Neural crest cell (in vitro differentiated cells): ENCODE measurements at regions not wholly inside any gene's neighbourhood (a gene's known extent, or its start where the extent isn't known, plus 50 kb on each side); places are given as distances from the start of the nearest gene placed in this dataset.

ENCODE experiments used
- DNase-seq: peaks from one replicate; pipeline ENCODE4 v3.0.0; 2021; ENCODE audit warnings: low read depth, mixed read lengths, low spot score
- H3K27ac Mint-ChIP-seq: one replicate; pipeline ENCODE4 v1.8.0; 2021; ENCODE audit warnings: mild to moderate bottlenecking, mixed read lengths; ENCODE audit not compliant: unreplicated experiment
- H3K27me3 Mint-ChIP-seq: 2 replicates; pipeline ENCODE4 v1.8.0; 2021; ENCODE audit warnings: low read depth, mild to moderate bottlenecking, mixed read lengths
- H3K36me3 Mint-ChIP-seq: 2 replicates; pipeline ENCODE4 v1.8.0; 2021; ENCODE audit warnings: low read depth, mild to moderate bottlenecking, mixed read lengths
- H3K4me1 Mint-ChIP-seq: 2 replicates; pipeline ENCODE4 v1.8.0; 2021; ENCODE audit warnings: mixed read lengths
- H3K4me3 Mint-ChIP-seq: one replicate; pipeline ENCODE4 v1.8.0; 2021; ENCODE audit warnings: mild to moderate bottlenecking, mixed read lengths
- H3K9me3 Mint-ChIP-seq: 2 replicates; pipeline ENCODE4 v1.8.0; 2021; ENCODE audit warnings: mixed read lengths
- CTCF ChIP-seq: fragments of 200-600 bp; sonication (generic); conservative IDR thresholded peaks from 2 replicates; pipeline ENCODE4 v1.5.0; 2021; ENCODE audit warnings: antibody characterized with exemption, mild to moderate bottlenecking

GRCh38 chr6:118401325-118401975 lies 146.6 kb upstream of the PLN start:
- Mint-ChIP-seq H3K27ac (no peak overlapping the region), H3K27me3 (no peaks in the 10 kb centered on the region), H3K36me3 (peaks cover 2% of the 10 kb centered on the region), H3K4me3 (no peak overlapping the region), H3K4me1 (peaks cover 4% of the 10 kb centered on the region), H3K9me3 (peaks cover 5% of the 10 kb centered on the region)
- no peak for DNase-seq
- no peak for TF ChIP-seq CTCF

- Mint-ChIP-seq H3K27ac (no peak overlapping the region), H3K9me3 (peaks cover 5% of the 10 kb centered on the region), H3K4me3 (no peak overlapping the region), H3K27me3 (no peaks in the 10 kb centered on the region), H3K36me3 (peaks cover 2% of the 10 kb centered on the region), H3K4me1 (peaks cover 4% of the 10 kb centered on the region)
- DNase-seq: no peak
- no peak for TF ChIP-seq CTCF
Measured at GRCh38 chr6:118403036-118403435, 145.1 kb upstream of the PLN start.

- no peaks in the 10 kb centered on the region for H3K27me3 Mint-ChIP-seq
Measured at GRCh38 chr6:118408863-118409262, 139.2 kb upstream of the PLN start.

GRCh38 chr6:118410001-118410400 lies 138.1 kb upstream of the PLN start:
- no peak for TF ChIP-seq CTCF
- Mint-ChIP-seq H3K4me1 (no peaks in the 10 kb centered on the region), H3K4me3 (no peak overlapping the region), H3K27me3 (no peaks in the 10 kb centered on the region), H3K36me3 (peaks cover 11% of the 10 kb centered on the region), H3K27ac (no peak overlapping the region), H3K9me3 (peaks cover 16% of the 10 kb centered on the region)
- no peak for DNase-seq

More at GRCh38 chr6:118408863-118409262, 139.2 kb upstream of the PLN start:
- no peak overlapping the region for H3K27ac Mint-ChIP-seq
- no peak overlapping the region for H3K4me3 Mint-ChIP-seq
- H3K36me3 Mint-ChIP-seq: peaks cover 11% of the 10 kb centered on the region
- no peaks in the 10 kb centered on the region for H3K4me1 Mint-ChIP-seq
- peaks cover 15% of the 10 kb centered on the region for H3K9me3 Mint-ChIP-seq
- no peak for TF ChIP-seq CTCF
- no peak for DNase-seq
